Lung (tissue), 11 donors: ENCODE measurements at regions not wholly inside any gene's neighbourhood (a gene's known extent, or its start where the extent isn't known, plus 50 kb on each side); places are given as distances from the start of the nearest gene placed in this dataset.

Source experiments
- ATAC-seq: fragments of 200-7000 bp; cut with Tn5 transposase; one replicate; pipeline ENCODE4 v1.9.1; 2020; ENCODE audit warnings: moderate number of reproducible peaks; ENCODE audit not compliant: insufficient read depth, low FRiP score
- DNase-seq, 3 donors: peaks; one replicate each; pipeline ENCODE4 v3.0.0-alpha.2; 2013 to 2017
- H3K27ac ChIP-seq, 2 donors: one replicate each; pipeline ENCODE4 v1.5.1; 2013; ENCODE audit warnings: mild to moderate bottlenecking in 2 of 2, moderate library complexity in 2 of 2, control low read depth in 1 of 2, inconsistent platforms in 1 of 2, low read depth in 1 of 2, low read length in 1 of 2
- H3K27me3 ChIP-seq, 3 donors: one replicate each; pipeline ENCODE4 v1.5.1; 2013; ENCODE audit warnings: low read length in 2 of 3; ENCODE audit not compliant: control insufficient read depth in 3 of 3, insufficient read depth in 3 of 3
- H3K36me3 ChIP-seq, 4 donors: one replicate each; pipeline ENCODE4 v1.5.1; 2013; ENCODE audit warnings: low read length in 4 of 4, mild to moderate bottlenecking in 1 of 4, moderate library complexity in 1 of 4; ENCODE audit not compliant: control insufficient read depth in 4 of 4, insufficient read depth in 4 of 4
- H3K4me1 ChIP-seq, 5 donors: one replicate each; pipeline ENCODE4 v1.5.1; 2013; ENCODE audit warnings: low read length in 5 of 5, mild to moderate bottlenecking in 2 of 5, moderate library complexity in 1 of 5; ENCODE audit not compliant: control insufficient read depth in 5 of 5, insufficient read depth in 5 of 5
- H3K4me3 ChIP-seq: one replicate; pipeline ENCODE4 v1.5.1; 2013; ENCODE audit warnings: mild to moderate bottlenecking, control low read depth, moderate library complexity
- H3K9ac ChIP-seq, 2 donors: one replicate each; pipeline ENCODE4 v1.5.1; 2013; ENCODE audit warnings: low read length in 2 of 2, control low read depth in 1 of 2; ENCODE audit not compliant: insufficient read depth in 1 of 2
- H3K9me3 ChIP-seq, 4 donors: one replicate each; pipeline ENCODE4 v1.5.1; 2013; ENCODE audit warnings: low read length in 3 of 4, mild to moderate bottlenecking in 1 of 4, moderate library complexity in 1 of 4; ENCODE audit not compliant: control insufficient read depth in 4 of 4, insufficient read depth in 3 of 4
- CTCF ChIP-seq: IDR thresholded peaks from 2 replicates; pipeline ENCODE4 v1.5.1; 2012; ENCODE audit warnings: mild to moderate bottlenecking; ENCODE audit errors: control extremely low read depth, extremely low read depth
- WGBS, 2 donors: extraction: QIAGEN DNeasy Blood & Tissue Kit; methylation state at CpG; one replicate each; pipeline ENCODE4 v1.1.7; 2013; 5-methylcytosine and 5-hydroxymethylcytosine counted together
- donor health status: control.
- donor health status: control.
- donor health status: Bipolar disorder and iron deficiency.
- donor health status: healthy.
- donor health status: DM: yes; HTN: yes; CAD: no.

GRCh38 chr2:45301307-45302277 lies 292.3 kb upstream of the SIX2 start:
- 45 to 54% methylated on average over 19 of the region's 19 CpGs for WGBS, 2 donors
- Histone ChIP-seq H3K4me3 (no peak overlapping the region), H3K36me3 (no peaks in the 10 kb centered on the region), H3K9me3 (no peaks in the 10 kb centered on the region), H3K27ac (no peak overlapping the region), H3K9ac (no peak overlapping the region), H3K4me1 (peaks cover 0 to 4% (median 0%) of the 10 kb centered on the region in 5 donors), H3K27me3 (peaks cover 0 to 2% (median 0%) of the 10 kb centered on the region in 3 donors)
- TF ChIP-seq CTCF = no peak
- DNase-seq = peak; percentile 57 to 69 (median 63)
- no peak for ATAC-seq

- Histone ChIP-seq H3K36me3 (no peaks in the 10 kb centered on the region), H3K4me1 (peaks cover 0 to 4% (median 0%) of the 10 kb centered on the region in 5 donors), H3K27ac (no peak overlapping the region), H3K4me3 (no peak overlapping the region), H3K27me3 (peaks cover 0 to 2% (median 0%) of the 10 kb centered on the region in 3 donors), H3K9ac (no peak overlapping the region), H3K9me3 (no peaks in the 10 kb centered on the region)
- DNase-seq (peak in 2 of 3 donors; percentile 41 to 46), ATAC-seq (no peak)
- TF ChIP-seq CTCF = no peak
- WGBS, 2 donors = 83 to 93% methylated on average over 4 of the region's 4 CpGs
These were observed 290.9 kb upstream of the SIX2 start for GRCh38 chr2:45300026-45300750.

GRCh38 chr2:45299361-45299760 lies 290.1 kb upstream of the SIX2 start:
- 91 to 94% methylated on average over 4 of the region's 4 CpGs for WGBS, 2 donors
- Histone ChIP-seq H3K36me3 (no peaks in the 10 kb centered on the region), H3K4me1 (peaks cover 0 to 4% (median 0%) of the 10 kb centered on the region in 5 donors), H3K27ac (no peak overlapping the region), H3K27me3 (peaks cover 0 to 2% (median 0%) of the 10 kb centered on the region in 3 donors), H3K9ac (no peak overlapping the region), H3K9me3 (no peaks in the 10 kb centered on the region), H3K4me3 (no peak overlapping the region)
- no peak for TF ChIP-seq CTCF
- DNase-seq (no peak), ATAC-seq (no peak)
